SH-SY5Y (cell line): ENCODE measurements at regions not wholly inside any gene's neighbourhood (a gene's known extent, or its start where the extent isn't known, plus 50 kb on each side); places are given as distances from the start of the nearest gene placed in this dataset.

Experiments
- GATA2 ChIP-seq: IDR thresholded peaks from 2 replicates; pipeline ENCODE4 v1.6.1; 2011; ENCODE audit warnings: mild to moderate bottlenecking, low read depth, low read length
- GATA3 ChIP-seq: IDR thresholded peaks from 2 replicates; pipeline ENCODE4 v1.6.1; 2011; ENCODE audit warnings: low read depth, mild to moderate bottlenecking, low read length, moderate library complexity

- TF ChIP-seq GATA2, result no peak
- TF ChIP-seq GATA3, result no peak
Observed at GRCh38 chr3:107956991-107957900, 133.6 kb downstream of the CD47 start.
